ENCODE measurements at regions not wholly inside any gene's neighbourhood (a gene's known extent, or its start where the extent isn't known, plus 50 kb on each side); places are given as distances from the start of the nearest gene placed in this dataset.

DNA sequence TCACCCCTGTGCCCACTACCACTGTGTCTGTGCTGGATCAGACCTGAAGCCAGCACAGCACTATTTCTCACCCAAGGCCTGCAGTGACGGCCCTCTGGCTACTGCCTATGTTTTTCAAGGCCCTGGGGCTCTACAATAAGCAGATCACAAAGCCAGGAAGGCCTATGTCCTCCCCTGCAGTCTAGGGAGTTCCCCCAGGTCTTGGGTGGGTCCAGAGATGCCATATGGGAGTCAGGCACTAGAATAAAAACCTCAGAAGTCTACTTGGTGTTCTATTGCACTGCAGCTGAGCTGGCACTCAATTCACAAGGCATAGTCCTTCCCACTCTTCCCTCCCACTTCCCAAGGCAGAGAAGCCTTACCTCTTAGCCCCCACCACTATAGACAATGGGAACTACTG is 107.1 kb downstream of the FBXO4 start:
- no peaks in the 10 kb centered on the region for H3K4me1 Mint-ChIP-seq
- H3K27me3 Mint-ChIP-seq: peaks cover 18% of the 10 kb centered on the region
- DNase-seq (no peak), ATAC-seq (ENCODE audit: low read depth) (no peak)
- CTCF ChIA-PET: no interaction called here
- no peaks in the 10 kb centered on the region for H3K9me3 Mint-ChIP-seq
- POLR2A ChIA-PET: no interaction called here
- no peak overlapping the region for H3K4me3 Mint-ChIP-seq
- no peak for TF ChIP-seq CTCF (IDR thresholded peaks at IDR 0.05)
- no peak overlapping the region for H3K27ac Mint-ChIP-seq
- no peaks in the 10 kb centered on the region for H3K36me3 Mint-ChIP-seq (ENCODE audit: low read depth)
- intact Hi-C loops (cut with micrococcal nuclease): no loop called here

- DNase-seq (no peak), ATAC-seq (ENCODE audit: low read depth) (no peak)
- CTCF ChIA-PET: interaction anchor here (2.4 kb wide), 1 partner anchor 22 kb away, joined by 8 read pairs; no protein-coding TSS in a partner anchor
- POLR2A ChIA-PET: no interaction called here
- Mint-ChIP-seq H3K27ac (no peak overlapping the region), H3K9me3 (no peaks in the 10 kb centered on the region), H3K4me3 (no peak overlapping the region), H3K4me1 (no peaks in the 10 kb centered on the region), H3K27me3 (peaks cover 11% of the 10 kb centered on the region), H3K36me3 (ENCODE audit: low read depth) (no peaks in the 10 kb centered on the region)
- intact Hi-C loops (cut with micrococcal nuclease): no loop called here
- no peak for TF ChIP-seq CTCF (IDR thresholded peaks at IDR 0.05)
Observed at GRCh38 chr5:42035526-42035925, 110.4 kb downstream of the FBXO4 start.

DNA sequence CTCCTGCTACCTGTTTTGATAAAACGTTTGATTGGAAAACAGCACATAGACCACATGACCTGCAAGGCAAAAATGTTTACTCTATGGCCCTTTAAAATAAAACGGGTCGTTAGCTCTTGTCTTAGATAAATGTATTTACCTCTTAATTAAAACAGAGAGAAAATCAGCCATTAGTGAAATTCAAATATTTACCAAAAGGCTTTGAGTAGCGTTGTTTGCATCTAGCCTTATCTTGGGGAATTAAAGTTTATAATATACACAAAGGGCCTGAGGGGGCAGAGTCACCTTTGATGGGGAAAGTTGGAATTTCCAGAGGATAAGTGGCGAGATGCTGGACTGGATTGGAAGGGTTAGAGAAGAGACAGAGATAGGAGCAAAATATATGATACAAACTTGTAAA is 111.3 kb downstream of the FBXO4 start:
- CTCF ChIA-PET: interaction anchor here (1.5 to 2.4 kb wide), 2 partner anchors 21 to 180 kb away, joined by 3 to 8 read pairs; no protein-coding TSS in a partner anchor

DNA sequence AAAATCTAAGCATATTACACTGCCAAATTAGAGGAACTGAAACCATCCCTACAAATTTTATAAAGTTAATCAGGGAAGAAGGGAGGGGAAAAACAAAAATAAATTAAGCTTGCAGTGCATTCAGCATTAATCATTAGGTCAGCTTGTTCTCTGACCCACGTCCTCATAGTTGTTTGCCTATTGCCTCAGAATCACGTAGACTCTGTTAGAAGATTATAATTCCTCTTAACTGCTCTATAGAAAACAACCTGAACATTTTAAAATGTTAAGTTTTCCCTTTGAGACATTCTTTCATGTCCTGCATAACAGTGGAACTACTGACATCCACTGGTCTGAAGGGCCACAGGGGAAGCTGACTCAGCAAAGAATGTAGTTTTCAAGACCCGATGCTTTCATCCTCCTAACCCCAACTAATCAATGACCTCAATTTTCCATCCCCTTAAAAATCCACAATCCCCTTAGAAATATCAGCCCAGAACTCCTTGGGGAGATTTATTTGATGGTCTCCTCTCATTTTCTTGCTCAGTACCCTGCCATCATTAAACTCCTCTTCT is 112.4 kb downstream of the FBXO4 start:
- Mint-ChIP-seq H3K27ac (no peak overlapping the region), H3K4me3 (no peak overlapping the region), H3K36me3 (ENCODE audit: low read depth) (no peaks in the 10 kb centered on the region), H3K27me3 (peaks cover 15% of the 10 kb centered on the region), H3K9me3 (no peaks in the 10 kb centered on the region), H3K4me1 (no peaks in the 10 kb centered on the region)
- POLR2A ChIA-PET: no interaction called here
- no peak for ATAC-seq (ENCODE audit: low read depth)
- DNase-seq: no peak
- CTCF ChIA-PET: interaction anchor here (1.5 to 2.4 kb wide), 2 partner anchors 20 to 181 kb away, joined by 3 to 8 read pairs; no protein-coding TSS in a partner anchor
- no peak for TF ChIP-seq CTCF (IDR thresholded peaks at IDR 0.05)
- intact Hi-C loops (cut with micrococcal nuclease): no loop called here

More for the DNA sequence above, 111.3 kb downstream of the FBXO4 start:
- no peak overlapping the region for H3K4me3 Mint-ChIP-seq
- H3K27me3 Mint-ChIP-seq: peaks cover 15% of the 10 kb centered on the region
- ATAC-seq (ENCODE audit: low read depth): no peak
- no peak for TF ChIP-seq CTCF (IDR thresholded peaks at IDR 0.05)
- POLR2A ChIA-PET: no interaction called here
- intact Hi-C loops (cut with micrococcal nuclease): no loop called here
- H3K4me1 Mint-ChIP-seq: no peaks in the 10 kb centered on the region
- H3K9me3 Mint-ChIP-seq: no peaks in the 10 kb centered on the region
- H3K36me3 Mint-ChIP-seq (ENCODE audit: low read depth): no peaks in the 10 kb centered on the region
- no peak for DNase-seq
- no peak overlapping the region for H3K27ac Mint-ChIP-seq

GRCh38 chr5:42043400-42043799 is 118.3 kb downstream of the FBXO4 start:
- H3K27ac Mint-ChIP-seq: no peak overlapping the region
- CTCF ChIA-PET: interaction anchor here (1.4 kb wide), 1 partner anchor 14 kb away, joined by 3 read pairs; no protein-coding TSS in a partner anchor

More at GRCh38 chr5:42043400-42043799, 118.3 kb downstream of the FBXO4 start:
- POLR2A ChIA-PET: no interaction called here
- no peaks in the 10 kb centered on the region for H3K4me1 Mint-ChIP-seq
- ATAC-seq (ENCODE audit: low read depth) (no peak), DNase-seq (no peak)
- TF ChIP-seq CTCF (IDR thresholded peaks at IDR 0.05): no peak
- H3K9me3 Mint-ChIP-seq: no peaks in the 10 kb centered on the region
- no peaks in the 10 kb centered on the region for H3K36me3 Mint-ChIP-seq (ENCODE audit: low read depth)
- H3K27me3 Mint-ChIP-seq: peaks cover 14% of the 10 kb centered on the region
- intact Hi-C loops (cut with micrococcal nuclease): no loop called here
- H3K4me3 Mint-ChIP-seq: no peak overlapping the region

Data from activated B cell treated with CpG ODN at 0.5 μM for 24 hours (primary cell).